ENCODE measurements at regions not wholly inside any gene's neighbourhood (a gene's known extent, or its start where the extent isn't known, plus 50 kb on each side); places are given as distances from the start of the nearest gene placed in this dataset.

- TF ChIP-seq GATA2 (IDR thresholded peaks at IDR 0.05; ENCODE audit: low read depth, low read length) (no peak), GATA3 (IDR thresholded peaks at IDR 0.05; ENCODE audit: low read depth, low read length) (no peak)
Measured at GRCh38 chr17:72390675-72391508, 270.1 kb downstream of the SOX9 start.

GRCh38 chr17:72392056-72393010, 271.5 kb downstream of the SOX9 start:
- no peak for TF ChIP-seq GATA2 (IDR thresholded peaks at IDR 0.05; ENCODE audit: low read depth, low read length)
- no peak for TF ChIP-seq GATA3 (IDR thresholded peaks at IDR 0.05; ENCODE audit: low read depth, low read length)

- TF ChIP-seq GATA2 (IDR thresholded peaks at IDR 0.05; ENCODE audit: low read depth, low read length) (no peak), GATA3 (IDR thresholded peaks at IDR 0.05; ENCODE audit: low read depth, low read length) (no peak)
Measured at GRCh38 chr17:72393553-72393952, 272.7 kb downstream of the SOX9 start.

GRCh38 chr17:72394531-72394930, 273.7 kb downstream of the SOX9 start:
- TF ChIP-seq GATA3 (IDR thresholded peaks at IDR 0.05; ENCODE audit: low read depth, low read length), result no peak
- TF ChIP-seq GATA2 (IDR thresholded peaks at IDR 0.05; ENCODE audit: low read depth, low read length), result no peak

GRCh38 chr17:72396121-72396520, 275.3 kb downstream of the SOX9 start:
- TF ChIP-seq GATA2 (IDR thresholded peaks at IDR 0.05; ENCODE audit: low read depth, low read length), result no peak
- no peak for TF ChIP-seq GATA3 (IDR thresholded peaks at IDR 0.05; ENCODE audit: low read depth, low read length)

- TF ChIP-seq GATA2 (IDR thresholded peaks at IDR 0.05; ENCODE audit: low read depth, low read length) (no peak), GATA3 (IDR thresholded peaks at IDR 0.05; ENCODE audit: low read depth, low read length) (no peak)
Measured at GRCh38 chr17:72397223-72397667, 276.4 kb downstream of the SOX9 start.

- TF ChIP-seq GATA3 (IDR thresholded peaks at IDR 0.05; ENCODE audit: low read depth, low read length) (no peak), GATA2 (IDR thresholded peaks at IDR 0.05; ENCODE audit: low read depth, low read length) (no peak)
Measured at GRCh38 chr17:72397687-72398086, 276.9 kb downstream of the SOX9 start.

- TF ChIP-seq GATA3 (IDR thresholded peaks at IDR 0.05; ENCODE audit: low read depth, low read length) (no peak), GATA2 (IDR thresholded peaks at IDR 0.05; ENCODE audit: low read depth, low read length) (no peak)
Measured at GRCh38 chr17:72399023-72399607, 278.3 kb downstream of the SOX9 start.

GRCh38 chr17:72399608-72400487, 279.0 kb downstream of the SOX9 start:
- TF ChIP-seq GATA3 (IDR thresholded peaks at IDR 0.05; ENCODE audit: low read depth, low read length), result no peak
- no peak for TF ChIP-seq GATA2 (IDR thresholded peaks at IDR 0.05; ENCODE audit: low read depth, low read length)

- TF ChIP-seq GATA3 (IDR thresholded peaks at IDR 0.05; ENCODE audit: low read depth, low read length), result no peak
- TF ChIP-seq GATA2 (IDR thresholded peaks at IDR 0.05; ENCODE audit: low read depth, low read length), result no peak
Measured at GRCh38 chr17:72400488-72400827, 279.6 kb downstream of the SOX9 start.

GRCh38 chr17:72400863-72401262, 280.0 kb downstream of the SOX9 start:
- TF ChIP-seq GATA3 (IDR thresholded peaks at IDR 0.05; ENCODE audit: low read depth, low read length), result no peak

GRCh38 chr17:72401883-72402726, 281.3 kb downstream of the SOX9 start:
- no peak for TF ChIP-seq GATA3 (IDR thresholded peaks at IDR 0.05; ENCODE audit: low read depth, low read length)
